ENCODE measurements at regions not wholly inside any gene's neighbourhood (a gene's known extent, or its start where the extent isn't known, plus 50 kb on each side); places are given as distances from the start of the nearest gene placed in this dataset.

GRCh38 chr7:148950806-148951205 is 66.7 kb upstream of the EZH2 start:
- no peak for DNase-seq (ENCODE audit: low spot score)

GRCh38 chr7:148944935-148945934 is 61.1 kb upstream of the EZH2 start:
- no peak for DNase-seq (ENCODE audit: low spot score)

GRCh38 chr7:148941598-148942275 is 57.6 kb upstream of the EZH2 start:
- no peak for DNase-seq (ENCODE audit: low spot score)

DNA sequence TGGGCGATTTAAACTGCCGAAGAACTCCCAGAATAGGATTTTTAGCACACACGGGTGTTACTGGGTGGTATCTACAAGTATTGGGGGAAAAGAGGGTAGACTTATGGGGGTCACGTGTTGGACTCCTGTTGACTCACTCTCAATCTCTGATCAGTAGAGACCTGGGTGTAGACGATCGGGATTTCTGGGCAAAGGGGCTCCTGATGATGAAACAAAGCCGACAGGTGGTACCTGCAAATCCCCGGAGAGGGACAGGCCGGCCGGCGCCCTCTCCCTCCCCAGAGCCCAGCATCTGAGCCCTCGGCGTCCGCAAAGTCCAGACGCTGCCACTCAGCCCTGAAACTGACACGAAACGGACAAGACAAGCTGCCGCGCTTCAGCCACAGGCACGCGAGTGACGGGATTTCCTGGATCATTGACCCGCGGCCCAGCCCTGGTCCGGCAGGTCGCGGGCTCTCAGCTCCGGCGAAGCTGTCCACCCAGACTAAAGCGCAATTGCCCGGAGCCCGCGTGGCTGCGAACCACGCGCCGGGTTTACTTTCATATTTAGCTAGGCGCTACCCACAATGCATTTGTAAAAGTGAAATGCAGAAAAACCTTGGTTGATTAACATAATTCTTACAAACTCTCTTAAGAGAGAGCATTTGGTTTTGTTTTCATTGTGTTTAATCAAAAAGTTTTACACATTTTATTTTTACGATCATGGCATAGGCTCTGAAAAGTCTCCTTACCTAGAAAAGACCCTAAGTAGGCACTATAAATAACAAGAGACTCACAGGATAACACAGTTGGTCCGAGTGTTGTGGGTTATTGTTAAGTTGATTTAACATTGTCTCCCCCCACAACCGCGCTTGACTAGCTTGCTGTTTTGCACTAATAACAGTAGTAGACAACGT is 56.9 kb upstream of the EZH2 start:
- peak; percentile 85 for DNase-seq (ENCODE audit: low spot score)

- no peak for DNase-seq (ENCODE audit: low spot score)
Measured at GRCh38 chr7:148939128-148939755, 55.2 kb upstream of the EZH2 start.

DNA sequence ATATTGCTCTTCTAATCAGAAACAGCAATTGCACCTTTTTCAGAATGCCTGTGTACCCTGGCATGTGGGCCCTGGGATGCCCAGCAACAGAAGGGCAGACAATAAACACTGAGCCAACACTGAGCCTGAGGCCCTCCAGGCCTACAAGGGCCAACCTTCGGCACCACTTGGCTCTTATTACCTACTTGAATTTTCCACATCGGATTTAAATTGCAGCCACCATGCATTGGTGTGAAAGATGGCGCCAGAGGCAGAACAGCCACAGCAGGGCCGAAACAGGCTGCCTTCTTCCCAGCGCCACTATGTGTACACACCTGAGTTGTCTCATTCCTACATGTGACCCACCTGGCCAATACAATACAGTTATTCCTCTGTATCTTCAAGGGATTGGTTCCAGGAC is 51.4 kb upstream of the EZH2 start:
- DNase-seq (ENCODE audit: low spot score) = no peak
